Stimulated activated CD8-positive, alpha-beta memory T cell treated with anti-CD3 and anti-CD28 coated beads, Interleukin-2, amount 100 ng/mL, for 48 hours (primary cell): ENCODE measurements at regions not wholly inside any gene's neighbourhood (a gene's known extent, or its start where the extent isn't known, plus 50 kb on each side); places are given as distances from the start of the nearest gene placed in this dataset.
"Not testable (repeated sequence)": the region's sequence is repeated elsewhere in the genome, so short reads cannot be mapped to it uniquely, and the experiment has no call there.

ENCODE experiments used
- DNase-seq, 2 donors: peaks; one replicate each; pipeline ENCODE4 v3.0.0-alpha.2; 2020; ENCODE audit warnings: low read depth in 2 of 2

DNA sequence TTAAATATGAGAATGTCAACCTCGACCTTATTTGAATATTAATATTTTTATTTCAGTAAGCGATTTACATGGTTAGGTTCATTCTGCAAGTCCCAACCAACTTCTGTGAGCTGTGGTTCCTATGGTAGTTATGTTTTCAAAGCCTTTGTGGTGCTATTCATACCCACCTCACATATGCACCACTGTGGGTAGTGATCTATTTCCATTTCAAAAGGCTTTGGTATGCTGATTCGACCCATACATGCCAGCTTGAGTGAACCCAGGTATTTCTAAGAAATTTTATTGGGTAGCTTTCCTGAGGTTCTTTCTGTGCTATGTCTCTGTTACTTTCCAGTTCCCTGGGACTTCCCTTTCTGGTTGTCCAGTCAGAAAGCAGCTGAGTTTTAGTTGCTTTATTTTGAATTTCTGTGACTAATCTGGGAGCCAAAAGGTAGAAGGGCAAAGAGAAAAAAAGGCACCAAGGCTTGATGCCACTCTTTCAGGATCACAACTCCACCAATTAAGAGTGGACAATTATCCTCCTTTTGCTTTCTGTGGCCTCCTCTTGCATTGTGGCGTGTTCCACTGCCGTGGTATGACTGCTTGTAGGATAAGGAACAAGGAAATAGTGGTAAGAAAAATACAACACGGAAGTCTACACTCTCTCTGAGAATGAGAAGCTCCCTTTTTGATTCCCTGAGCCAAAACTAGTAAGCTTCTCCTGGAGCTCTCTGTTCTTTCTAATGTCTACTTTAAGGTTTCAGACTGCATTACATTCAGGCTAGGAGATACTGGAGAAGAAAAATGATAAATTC is 729.1 kb downstream of the NOVA1 start:
- DNase-seq: no peak

DNA sequence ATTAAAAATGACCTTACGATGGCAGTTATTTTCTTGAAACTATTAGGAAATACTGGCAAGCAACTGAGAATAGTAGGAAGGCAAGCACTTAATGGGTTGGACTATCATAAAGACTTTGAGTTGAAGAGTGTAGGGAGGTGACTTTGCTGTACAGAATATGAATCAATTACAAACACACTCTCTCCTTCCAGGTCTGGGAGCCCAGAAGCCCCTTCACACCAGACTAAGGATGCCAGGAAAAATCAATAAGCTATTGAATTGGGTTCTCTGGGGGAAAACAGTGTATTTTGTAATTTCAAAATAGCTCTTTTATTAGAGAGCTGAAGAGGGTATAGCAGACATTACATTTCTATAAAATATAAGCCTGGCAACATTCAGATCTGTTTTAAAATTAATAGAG is 736.4 kb downstream of the NOVA1 start:
- no peak for DNase-seq

DNA sequence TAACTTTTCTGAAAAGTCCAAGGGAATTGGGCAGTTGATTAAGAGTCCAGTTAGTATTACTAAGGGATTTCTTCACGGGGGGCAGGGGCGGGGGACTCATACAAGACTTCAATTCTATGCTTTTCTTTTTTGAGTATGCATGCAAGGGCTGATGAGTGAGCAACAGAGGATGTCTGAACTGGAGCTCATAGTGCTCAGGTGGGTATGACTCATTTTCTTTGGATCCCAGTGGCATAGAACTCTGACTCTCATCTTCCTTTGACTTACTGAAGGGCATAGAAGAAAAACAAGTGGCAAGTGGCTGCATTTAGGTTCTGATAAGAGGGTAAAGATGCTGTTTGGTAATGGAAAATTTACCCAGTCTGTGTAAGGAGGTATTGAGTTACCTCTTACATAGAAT is 749.2 kb downstream of the NOVA1 start:
- no peak for DNase-seq

DNA sequence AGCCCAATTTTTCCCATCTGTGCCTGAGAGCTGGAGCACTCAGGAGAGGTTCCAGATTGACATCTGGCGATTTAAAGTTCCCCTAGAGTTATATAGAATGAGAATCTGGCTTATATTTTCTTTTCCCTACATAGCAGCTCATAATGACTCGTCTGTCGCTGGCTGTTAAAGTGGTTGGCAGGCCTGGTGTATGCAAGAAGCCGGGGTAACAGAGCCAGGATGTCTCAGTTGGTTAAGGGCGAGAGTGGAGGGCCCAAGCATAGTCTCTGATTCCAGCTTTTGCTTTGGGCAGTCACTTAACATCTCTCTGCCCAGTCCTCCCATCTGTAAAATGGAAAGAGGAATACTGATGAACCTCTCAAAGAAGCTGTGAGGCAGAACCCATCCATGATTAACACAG is 751.6 kb downstream of the NOVA1 start:
- no peak for DNase-seq

DNA sequence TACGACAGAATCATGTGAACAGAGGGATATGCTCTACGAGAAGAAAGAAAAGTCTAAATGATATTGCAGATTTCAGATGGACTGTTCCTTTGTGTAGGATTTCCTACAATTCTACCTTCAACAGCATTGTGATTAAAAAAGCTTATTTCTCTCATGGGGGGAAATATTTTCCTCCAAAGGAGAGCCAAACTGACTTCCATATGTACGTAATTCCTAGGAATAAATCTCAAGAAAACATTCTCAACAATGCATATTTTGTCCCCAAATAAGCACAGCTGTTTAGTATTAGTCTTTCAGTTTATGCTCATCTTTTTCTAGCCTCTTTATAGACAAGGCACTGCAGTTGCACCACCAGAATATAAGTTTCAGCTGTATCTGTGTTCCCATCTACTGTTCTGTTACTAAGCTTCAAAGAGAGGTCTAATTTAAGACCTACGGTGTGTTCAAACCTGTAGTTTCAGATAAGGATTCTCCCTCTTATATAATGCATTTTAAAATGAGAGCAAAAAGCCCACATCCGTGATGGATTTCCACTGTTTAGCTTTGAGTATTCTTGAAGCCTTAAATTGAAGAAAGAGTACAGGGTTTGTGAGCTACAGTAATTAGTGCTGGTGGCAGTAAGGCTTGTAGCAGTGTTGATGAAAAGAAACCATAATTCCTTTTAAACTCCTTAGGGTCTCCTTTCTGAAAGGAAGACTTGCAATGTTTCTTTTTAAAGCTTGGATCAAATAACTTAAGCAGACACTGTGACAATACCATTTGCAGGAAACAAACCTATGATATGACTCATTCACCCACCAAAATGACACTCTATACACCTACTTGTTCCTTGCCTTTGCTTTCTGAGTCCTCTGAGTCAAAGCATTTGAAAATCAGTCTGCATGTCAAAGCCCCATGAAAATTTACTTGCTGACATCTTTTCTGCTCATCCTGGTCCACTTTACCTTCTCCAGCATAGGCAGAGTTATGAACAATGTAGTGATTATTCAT is 754.1 kb downstream of the NOVA1 start:
- no peak for DNase-seq

DNA sequence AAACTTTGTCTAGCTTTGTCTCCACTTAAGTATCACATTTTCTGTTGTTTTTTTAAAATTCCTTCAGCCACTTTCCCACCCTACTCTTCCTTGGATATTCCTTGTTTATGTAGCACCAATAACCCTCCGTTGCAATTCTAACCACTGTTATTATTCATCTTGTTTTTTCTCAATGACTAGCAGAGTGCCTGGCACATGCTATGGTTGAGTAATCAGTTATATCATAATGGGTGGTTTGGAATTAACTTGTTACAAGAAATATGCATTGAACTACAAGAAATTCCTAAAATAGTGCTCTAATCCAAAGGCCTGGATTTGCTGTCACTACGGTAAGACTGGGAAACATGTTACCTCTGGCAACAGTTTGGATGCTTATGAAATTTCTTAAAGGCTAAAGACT is 756.6 kb downstream of the NOVA1 start:
- no peak for DNase-seq

DNA sequence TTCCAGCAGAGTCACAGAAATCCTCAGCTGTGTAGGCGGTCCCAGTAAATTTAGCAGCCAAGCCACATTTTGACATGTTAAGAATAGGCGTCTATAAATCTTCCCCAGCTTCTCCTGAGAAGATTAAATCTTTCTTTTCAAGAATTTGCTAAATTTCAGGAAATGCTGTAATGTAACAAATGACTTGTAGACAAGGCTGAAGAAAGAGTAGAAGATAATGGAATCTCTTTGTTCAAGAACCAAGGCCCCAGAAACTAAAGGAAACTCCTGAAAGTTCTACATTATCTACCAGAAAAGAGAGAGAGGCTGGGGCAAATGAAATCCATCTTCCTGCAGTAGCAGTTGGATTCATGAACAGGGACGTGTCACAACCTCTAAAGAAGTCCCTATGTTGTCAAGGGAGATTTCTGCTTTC is 760.3 kb downstream of the NOVA1 start:
- no peak for DNase-seq

DNA sequence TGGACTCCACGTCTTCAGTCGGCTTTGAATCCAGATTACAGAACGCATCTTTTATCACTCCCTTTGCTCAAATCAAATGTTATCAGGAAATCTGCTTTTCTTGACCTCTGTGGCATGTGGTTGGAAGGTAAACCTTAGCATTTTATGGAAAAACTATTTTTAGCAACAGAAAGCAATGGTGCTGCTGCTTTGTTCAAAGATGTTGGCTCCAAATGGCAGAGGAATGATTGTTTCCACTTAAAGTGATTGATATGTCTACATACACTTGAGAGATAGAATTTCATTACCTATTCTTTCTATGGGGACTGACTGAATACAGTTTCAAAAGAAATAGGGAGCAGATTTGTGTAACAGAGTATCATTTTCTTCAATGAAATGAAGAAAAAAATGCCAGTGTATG is 761.2 kb downstream of the NOVA1 start:
- no peak for DNase-seq

DNA sequence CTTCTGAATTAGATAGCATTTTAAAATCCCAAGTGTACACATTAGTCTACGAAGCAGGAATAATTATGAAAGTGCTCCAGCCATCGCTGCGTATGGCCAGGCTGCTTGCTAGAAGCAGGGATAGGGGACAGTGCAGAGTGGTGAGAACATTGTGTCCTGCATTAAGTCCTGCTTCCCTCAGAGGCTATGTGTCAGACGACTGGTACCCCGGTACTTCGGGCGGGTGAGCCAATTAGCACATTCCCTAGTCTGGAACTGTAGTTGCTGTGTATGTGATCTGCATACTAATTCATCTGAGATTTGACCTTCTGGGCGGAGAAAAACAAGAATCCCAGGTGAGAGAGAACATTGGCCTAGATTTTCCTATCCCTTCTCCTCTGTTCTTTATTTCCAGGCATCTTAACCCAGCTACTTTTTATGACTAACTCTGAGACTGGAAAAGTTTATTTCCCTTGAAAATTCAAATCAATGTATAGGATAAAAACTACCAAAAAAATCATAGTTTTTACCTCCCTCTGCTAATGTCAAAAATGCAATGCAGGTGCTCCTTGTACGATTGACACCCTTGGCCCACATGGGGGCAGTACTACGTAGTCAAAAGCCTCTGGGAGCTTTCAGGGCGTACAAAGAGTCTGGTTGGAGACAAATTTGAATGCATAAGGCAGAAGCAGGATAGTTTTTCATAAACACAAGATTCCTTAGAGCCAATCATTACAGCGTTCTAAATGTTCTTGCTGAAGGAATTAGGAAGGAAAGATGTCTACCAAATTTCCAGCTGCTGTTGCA is 764.3 kb downstream of the NOVA1 start:
- DNase-seq: no peak

DNA sequence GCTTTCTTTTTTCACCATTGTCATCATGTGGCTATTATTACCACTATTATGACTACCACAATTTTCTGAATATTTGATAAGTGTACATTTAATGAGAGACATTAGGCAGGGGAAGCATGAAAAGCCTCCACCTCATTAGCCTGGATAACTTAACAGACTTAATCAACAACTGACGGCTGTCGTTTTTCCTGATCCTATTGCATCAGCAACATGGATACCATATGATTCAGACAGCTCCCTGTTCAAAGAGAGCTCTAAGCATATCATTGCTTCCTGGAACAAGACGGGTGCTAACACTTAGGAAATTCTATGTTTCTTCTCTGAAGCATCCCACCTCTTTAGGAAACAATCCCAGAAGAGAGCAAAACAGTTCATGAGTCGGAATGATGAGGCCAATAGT is 765.2 kb downstream of the NOVA1 start:
- no peak for DNase-seq

DNA sequence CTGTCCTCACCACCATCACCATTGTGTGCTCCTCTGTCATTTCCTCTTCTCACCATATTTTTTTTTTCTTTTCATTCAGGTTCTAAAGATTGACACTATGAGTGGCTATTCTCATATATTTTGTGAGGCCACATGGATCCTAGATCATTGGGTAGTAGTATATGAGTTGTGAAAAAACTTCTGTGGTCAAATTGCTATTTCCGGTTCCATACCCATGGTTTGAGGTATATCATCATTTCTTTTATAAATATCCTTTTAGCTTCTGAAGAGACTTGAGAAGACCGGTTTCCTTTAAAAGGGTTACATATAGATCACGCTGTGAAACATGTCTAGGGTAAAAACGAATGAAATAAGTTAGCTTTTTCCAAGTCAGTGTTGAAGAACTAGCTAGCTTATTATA is 769.3 kb downstream of the NOVA1 start:
- no peak for DNase-seq

DNA sequence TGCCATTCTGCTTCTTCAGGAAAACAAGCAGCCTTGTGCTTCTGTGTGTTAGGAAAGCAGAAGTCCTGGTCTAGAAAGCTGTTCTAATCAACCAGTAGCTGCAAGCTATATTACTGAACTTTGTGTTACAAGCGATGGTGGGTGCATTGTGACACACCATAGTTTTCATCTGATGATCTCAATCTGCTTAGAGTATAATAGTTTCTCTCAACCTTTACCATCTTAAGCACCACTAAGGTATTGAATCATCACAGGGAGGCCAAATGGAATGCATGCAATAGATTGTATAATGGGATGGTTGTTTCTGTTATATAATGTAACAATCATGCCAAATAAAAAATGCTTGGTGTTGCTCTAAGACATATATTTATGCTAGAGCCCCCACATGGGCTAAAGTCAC is 771.7 kb downstream of the NOVA1 start:
- no peak for DNase-seq

DNA sequence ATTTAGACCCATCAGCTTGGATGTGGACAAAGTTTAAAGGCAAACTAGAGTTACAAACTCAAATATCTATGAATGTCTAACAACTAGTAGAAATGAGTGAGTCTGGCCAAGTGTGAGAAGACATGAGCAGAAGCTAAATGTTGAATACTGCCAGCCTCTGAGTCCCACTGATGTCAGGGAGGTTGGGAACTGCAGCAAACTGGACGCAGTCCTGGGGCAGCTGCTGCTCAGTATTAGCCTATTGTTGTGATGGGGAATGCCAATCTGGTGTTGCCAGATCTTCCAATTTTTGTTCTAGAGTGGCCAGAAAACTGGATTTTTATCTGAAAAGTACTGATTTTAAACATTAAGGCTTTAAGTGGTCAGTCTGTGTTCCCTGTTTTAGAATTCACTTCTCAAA is 770.4 kb upstream of the STXBP6 start:
- no peak for DNase-seq

DNA sequence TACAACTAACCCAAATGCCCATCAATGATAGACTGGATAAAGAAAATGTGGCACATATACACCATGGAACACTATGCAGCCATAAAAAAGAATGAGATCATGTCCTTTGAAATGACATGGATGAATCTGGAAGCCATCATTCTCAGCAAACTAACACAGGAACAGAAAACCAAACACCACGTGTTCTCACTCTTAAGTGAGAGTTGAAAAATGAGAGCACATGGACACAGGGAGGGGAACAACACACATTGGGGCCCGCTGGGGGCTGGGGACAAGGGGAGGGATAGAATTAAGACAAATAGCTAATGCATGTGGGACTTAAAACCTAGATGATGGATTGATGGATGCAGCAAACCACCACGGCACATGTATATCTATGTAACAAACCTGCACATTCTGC is 764.7 kb upstream of the STXBP6 start:
- not testable (repeated sequence) for DNase-seq

DNA sequence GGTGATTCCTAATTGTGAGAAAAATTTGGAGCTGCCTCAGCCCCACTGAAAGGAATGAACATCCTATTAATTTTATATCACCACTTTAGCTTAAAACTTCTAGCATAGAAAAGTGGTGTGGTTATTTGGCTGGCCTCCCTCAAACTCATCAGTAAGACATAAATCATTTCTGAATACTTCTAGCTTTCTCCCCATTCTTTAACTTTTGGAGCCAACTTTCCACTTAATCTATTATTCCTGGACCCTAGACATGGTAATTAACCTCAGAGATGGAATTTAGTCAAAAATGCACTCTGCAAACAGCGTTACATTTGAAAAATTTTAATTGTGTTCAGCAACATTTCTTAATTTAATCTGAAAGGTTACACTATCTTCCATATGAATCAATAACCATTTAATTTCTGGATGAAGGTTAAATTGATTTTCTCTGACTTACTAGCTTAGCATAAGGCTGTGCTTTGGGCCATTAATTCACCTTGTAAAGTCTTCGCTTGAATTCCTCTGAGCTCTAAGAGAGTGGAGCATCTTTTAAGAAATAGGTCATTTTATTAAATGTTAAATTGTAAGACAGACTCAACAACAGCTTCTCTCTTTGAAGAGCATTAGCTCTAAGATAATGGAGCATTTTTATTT is 753.6 kb upstream of the STXBP6 start:
- no peak for DNase-seq

DNA sequence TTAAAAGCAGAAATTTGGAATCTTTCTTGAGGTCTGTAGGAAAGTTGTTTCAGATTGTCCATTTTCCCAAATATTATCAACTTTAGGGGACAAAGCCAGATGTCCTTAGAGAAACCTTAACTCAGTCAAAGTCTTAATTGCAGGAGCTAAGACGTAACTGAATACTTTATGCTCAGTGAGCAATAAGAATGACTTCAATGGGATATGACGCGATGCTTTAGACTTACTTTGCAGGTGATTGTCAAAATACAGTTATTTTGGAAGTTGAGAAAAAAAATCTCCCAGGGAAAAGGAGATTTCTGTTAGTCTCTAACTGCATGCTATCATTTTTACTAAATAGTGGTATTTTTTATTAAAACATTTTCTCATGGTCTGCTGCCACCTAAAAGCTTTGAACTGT is 750.9 kb upstream of the STXBP6 start:
- DNase-seq: no peak

DNA sequence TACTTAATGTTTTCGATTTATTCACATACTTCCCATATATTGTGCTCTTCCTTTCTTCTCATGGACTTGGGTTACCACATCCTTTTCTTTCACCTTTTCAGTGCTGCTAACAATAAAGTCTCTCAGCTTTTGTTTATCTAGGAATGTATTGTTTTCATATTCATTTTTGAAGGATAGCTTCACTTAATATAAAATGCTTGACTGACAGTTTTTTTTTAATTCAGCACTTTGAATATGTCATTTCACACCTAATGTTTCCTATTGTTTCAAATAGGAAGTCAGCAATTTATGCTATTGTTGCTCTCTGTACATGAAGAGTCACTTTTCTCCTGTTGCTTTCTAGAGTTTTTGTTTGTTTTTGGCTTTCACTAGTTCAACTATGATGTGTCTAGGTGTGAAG is 738.3 kb upstream of the STXBP6 start:
- no peak for DNase-seq

DNA sequence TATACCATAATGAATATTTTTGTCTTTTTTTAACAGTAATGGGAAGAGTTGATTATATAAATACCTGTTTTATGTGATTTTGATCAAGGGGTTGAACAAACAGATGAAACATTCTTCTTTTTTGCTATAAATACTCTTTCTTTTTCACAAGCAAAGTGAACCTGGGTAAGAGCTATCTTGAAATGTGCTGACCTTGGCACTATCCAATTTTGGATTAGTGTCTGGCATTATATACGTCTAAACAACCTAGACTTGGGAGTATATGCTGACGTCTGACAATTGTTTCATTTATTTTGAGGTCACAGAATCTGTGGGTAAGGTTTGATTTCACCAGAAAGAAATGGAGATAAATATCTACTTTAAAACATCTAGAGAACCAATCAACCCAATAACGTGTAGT is 716.0 kb upstream of the STXBP6 start:
- DNase-seq: no peak

DNA sequence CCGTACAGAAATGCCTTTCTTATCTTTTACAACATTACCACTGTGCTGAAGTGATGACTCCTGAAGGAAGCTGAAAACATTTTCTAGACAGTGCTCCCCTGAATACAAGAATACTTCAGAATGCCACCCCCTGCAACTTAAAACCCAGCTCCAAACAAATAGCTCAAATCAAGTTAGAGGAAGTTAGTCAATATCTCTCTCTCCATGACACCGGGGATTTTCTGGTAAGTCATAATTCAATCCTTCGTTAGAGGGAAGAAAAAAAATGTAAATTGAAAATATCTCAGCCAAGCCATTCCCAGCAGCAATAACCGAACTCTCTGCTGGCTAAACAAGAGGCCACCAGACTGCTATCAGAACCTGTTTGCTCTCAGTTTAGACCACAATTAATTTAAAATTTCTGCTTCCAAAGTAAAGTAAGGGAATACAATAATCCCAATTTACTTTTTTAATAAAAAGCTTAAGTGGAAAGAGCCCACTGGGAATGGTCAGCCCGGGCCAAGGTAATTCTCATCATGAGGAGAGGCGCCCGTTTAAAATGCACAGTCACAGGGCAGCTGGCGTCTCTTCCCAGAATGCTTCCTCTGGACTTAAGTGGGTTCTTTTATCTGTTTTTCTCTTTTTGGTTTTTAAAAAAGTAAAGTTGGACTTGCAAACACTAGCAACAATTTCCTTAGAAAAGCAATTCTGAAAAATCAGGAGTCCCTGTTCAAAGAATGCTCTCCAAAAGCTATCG is 710.1 kb upstream of the STXBP6 start:
- DNase-seq: no peak

DNA sequence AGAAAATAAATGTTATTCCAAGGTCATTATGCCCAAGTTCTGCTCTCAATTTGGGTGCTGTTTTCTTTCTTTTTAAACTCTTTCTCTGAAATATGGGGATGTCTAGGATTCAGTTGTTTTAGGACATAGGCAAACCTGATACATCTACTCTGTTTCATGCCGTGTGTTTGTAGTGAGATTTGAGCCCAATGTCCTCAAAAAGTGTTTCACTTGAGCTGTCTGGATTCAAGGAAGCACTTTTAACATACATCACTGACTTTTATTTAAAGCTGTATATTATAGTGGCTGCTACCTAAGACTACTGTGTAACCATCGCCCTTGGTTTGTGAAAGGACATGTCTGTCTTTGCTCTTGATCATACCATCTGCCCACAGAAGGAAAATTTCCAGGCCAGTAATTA is 709.3 kb upstream of the STXBP6 start:
- no peak for DNase-seq

DNA sequence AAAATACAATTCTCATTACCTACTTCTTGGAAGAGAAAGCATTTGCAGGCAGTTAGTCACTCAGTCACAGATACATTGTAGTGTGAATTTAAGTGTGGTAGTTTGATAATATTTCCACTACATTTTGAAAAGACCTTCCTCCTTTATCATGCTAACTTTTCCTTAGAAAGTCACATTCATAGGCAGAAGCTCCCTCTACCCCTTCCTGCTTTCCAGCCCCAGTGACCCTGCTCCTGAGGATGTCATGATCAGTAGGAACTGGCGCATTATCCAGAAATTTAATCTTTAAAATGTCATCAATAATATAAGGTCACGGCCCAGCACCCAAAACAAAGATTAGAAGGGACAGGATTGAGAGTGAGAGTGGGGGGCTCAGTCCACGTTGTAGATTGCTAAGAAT is 707.4 kb upstream of the STXBP6 start:
- no peak for DNase-seq
